ENCODE measurements at regions not wholly inside any gene's neighbourhood (a gene's known extent, or its start where the extent isn't known, plus 50 kb on each side); places are given as distances from the start of the nearest gene placed in this dataset.

- DNase-seq (ENCODE audit: low read depth) (no peak), FAIRE-seq (no peak)
- no peaks in the 10 kb centered on the region for H3K36me3 ChIP-seq (ENCODE audit: control insufficient read depth, insufficient read depth, low read length)
- no peak overlapping the region for H3K4me3 ChIP-seq (ENCODE audit: low read depth, low read length)
- H3K27me3 ChIP-seq (ENCODE audit: control insufficient read depth, insufficient read depth, low read length): no peaks in the 10 kb centered on the region
- TF ChIP-seq, protein P1, sequence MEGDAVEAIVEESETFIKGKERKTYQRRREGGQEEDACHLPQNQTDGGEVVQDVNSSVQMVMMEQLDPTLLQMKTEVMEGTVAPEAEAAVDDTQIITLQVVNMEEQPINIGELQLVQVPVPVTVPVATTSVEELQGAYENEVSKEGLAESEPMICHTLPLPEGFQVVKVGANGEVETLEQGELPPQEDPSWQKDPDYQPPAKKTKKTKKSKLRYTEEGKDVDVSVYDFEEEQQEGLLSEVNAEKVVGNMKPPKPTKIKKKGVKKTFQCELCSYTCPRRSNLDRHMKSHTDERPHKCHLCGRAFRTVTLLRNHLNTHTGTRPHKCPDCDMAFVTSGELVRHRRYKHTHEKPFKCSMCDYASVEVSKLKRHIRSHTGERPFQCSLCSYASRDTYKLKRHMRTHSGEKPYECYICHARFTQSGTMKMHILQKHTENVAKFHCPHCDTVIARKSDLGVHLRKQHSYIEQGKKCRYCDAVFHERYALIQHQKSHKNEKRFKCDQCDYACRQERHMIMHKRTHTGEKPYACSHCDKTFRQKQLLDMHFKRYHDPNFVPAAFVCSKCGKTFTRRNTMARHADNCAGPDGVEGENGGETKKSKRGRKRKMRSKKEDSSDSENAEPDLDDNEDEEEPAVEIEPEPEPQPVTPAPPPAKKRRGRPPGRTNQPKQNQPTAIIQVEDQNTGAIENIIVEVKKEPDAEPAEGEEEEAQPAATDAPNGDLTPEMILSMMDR (IDR thresholded peaks at IDR 0.05; ENCODE audit: insufficient read depth, low read length, severe bottlenecking): no peak
Observed at GRCh38 chr1:170340308-170340707, 191.7 kb upstream of the GORAB start.

- no peak overlapping the region for H3K4me3 ChIP-seq (ENCODE audit: low read depth, low read length)
- DNase-seq (ENCODE audit: low read depth) (no peak), FAIRE-seq (no peak)
- TF ChIP-seq, protein P1 (IDR thresholded peaks at IDR 0.05; ENCODE audit: insufficient read depth, low read length, severe bottlenecking): no peak
- H3K27me3 ChIP-seq (ENCODE audit: control insufficient read depth, insufficient read depth, low read length): no peaks in the 10 kb centered on the region
- no peaks in the 10 kb centered on the region for H3K36me3 ChIP-seq (ENCODE audit: control insufficient read depth, insufficient read depth, low read length)
Observed at GRCh38 chr1:170351366-170351946, 180.5 kb upstream of the GORAB start.

- no peak for FAIRE-seq
- TF ChIP-seq, protein P1 (IDR thresholded peaks at IDR 0.05; ENCODE audit: insufficient read depth, low read length, severe bottlenecking): no peak
- Histone ChIP-seq H3K27me3 (ENCODE audit: control insufficient read depth, insufficient read depth, low read length) (no peaks in the 10 kb centered on the region), H3K36me3 (ENCODE audit: control insufficient read depth, insufficient read depth, low read length) (no peaks in the 10 kb centered on the region), H3K4me3 (ENCODE audit: low read depth, low read length) (no peak overlapping the region)
- no peak for DNase-seq (ENCODE audit: low read depth)
Observed at GRCh38 chr1:170354246-170354645, 177.7 kb upstream of the GORAB start.

DNA sequence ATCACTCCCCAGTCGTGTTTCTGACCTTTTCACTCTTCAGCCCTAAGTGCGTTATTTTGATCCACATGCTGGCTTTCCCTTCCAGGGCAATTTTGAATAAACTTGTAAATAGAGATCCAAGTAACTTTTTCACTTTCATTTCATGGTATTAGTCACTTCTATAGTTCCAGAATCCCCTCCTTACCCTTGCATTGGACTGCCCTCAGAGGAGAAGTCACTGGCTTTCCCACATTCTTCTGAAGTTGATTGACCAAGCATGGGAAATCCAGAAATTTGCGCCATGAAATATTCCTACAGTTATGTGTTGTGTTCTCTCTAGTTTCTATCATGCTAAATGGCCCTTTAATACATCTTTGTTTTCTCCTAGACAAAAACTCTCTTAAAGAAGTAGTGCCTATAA lies 177.3 kb upstream of the GORAB start:
- DNase-seq (ENCODE audit: low read depth): no peak
- TF ChIP-seq, protein P1 (IDR thresholded peaks at IDR 0.05; ENCODE audit: insufficient read depth, low read length, severe bottlenecking): no peak
- H3K27me3 ChIP-seq (ENCODE audit: control insufficient read depth, insufficient read depth, low read length): no peaks in the 10 kb centered on the region
- H3K36me3 ChIP-seq (ENCODE audit: control insufficient read depth, insufficient read depth, low read length): no peaks in the 10 kb centered on the region
- H3K4me3 ChIP-seq (ENCODE audit: low read depth, low read length): no peak overlapping the region
- FAIRE-seq: no peak

DNA sequence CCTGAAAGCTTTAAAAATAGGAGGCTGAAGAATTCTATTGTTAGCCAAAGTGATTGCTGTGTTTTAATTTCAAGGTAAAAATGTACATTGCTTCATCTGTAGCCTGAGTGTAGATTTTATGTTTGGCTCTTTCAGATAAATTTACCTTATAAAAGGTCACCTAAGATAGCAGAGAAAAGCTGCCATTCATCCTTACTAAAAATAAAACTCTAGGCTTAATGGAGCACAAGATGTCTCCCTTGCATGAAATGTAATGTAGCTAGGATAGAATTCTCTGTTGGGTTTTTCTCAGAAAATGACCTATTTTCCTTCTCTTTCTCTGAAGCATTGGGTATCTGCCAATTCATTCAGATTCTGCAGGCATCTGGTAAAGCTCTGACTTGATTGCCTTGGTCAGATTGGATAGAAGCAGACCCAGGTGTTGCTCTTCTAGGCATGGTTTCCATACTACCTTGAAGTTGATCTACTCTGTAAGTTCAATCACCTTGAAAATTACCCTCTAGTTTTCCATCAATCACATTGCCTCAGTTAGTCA lies 176.6 kb upstream of the GORAB start:
- TF ChIP-seq, protein P1 (IDR thresholded peaks at IDR 0.05; ENCODE audit: insufficient read depth, low read length, severe bottlenecking): no peak
- FAIRE-seq (no peak), DNase-seq (ENCODE audit: low read depth) (no peak)

DNA sequence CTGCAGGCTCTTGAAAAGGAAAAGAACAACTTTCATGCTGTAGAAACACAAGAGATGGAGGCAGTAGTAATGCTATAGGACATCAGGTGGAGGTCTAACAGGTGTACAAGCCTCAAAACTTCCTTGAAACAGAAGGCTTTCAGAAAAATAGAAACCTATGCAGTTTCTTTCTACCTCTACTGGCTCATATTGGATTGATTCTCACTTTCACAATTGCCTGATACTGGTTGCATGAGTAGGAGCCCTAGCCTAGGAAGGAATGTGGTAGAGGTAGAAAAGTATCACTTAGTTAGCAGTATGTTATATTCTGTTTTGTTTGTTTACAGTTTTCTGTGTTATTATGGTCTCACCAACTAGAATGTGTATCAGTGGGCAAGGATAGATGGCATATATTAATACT lies 175.4 kb upstream of the GORAB start:
- DNase-seq (ENCODE audit: low read depth) (no peak), FAIRE-seq (no peak)
- Histone ChIP-seq H3K27me3 (ENCODE audit: control insufficient read depth, insufficient read depth, low read length) (no peaks in the 10 kb centered on the region), H3K4me3 (ENCODE audit: low read depth, low read length) (no peak overlapping the region), H3K36me3 (ENCODE audit: control insufficient read depth, insufficient read depth, low read length) (no peaks in the 10 kb centered on the region)
- TF ChIP-seq, protein P1 (IDR thresholded peaks at IDR 0.05; ENCODE audit: insufficient read depth, low read length, severe bottlenecking): no peak

More for the DNA sequence above, 176.6 kb upstream of the GORAB start:
- Histone ChIP-seq H3K36me3 (ENCODE audit: control insufficient read depth, insufficient read depth, low read length) (no peaks in the 10 kb centered on the region), H3K27me3 (ENCODE audit: control insufficient read depth, insufficient read depth, low read length) (no peaks in the 10 kb centered on the region), H3K4me3 (ENCODE audit: low read depth, low read length) (no peak overlapping the region)

Data from bronchial epithelial cell (primary cell).